Gastrocnemius medialis (tissue), 4 donors: ENCODE measurements at regions not wholly inside any gene's neighbourhood (a gene's known extent, or its start where the extent isn't known, plus 50 kb on each side); places are given as distances from the start of the nearest gene placed in this dataset.

Source experiments
- CTCF ChIP-seq, 5 experiments: fragments of 450-650 bp in 3 of 5; fragments of 200-600 bp in 2 of 5; sonication (generic) in 2 of 5; IDR thresholded peaks in 4 of 5; conservative IDR thresholded peaks in 1 of 5; 1 replicate in 4 of 5; 2 replicates in 1 of 5; pipeline ENCODE4 v1.5.1; 2016 to 2019; ENCODE audit warnings: antibody characterized with exemption in 5 of 5, mild to moderate bottlenecking in 3 of 5, moderate library complexity in 3 of 5
- POLR2A ChIP-seq, 2 donors: fragments of 450-650 bp; IDR thresholded peaks; one replicate each; pipeline ENCODE4 v1.6.1; 2017; ENCODE audit warnings: antibody characterized with exemption in 2 of 2, mild to moderate bottlenecking in 2 of 2, moderate library complexity in 2 of 2

GRCh38 chr20:21609221-21609620 is 95.4 kb upstream of the NKX2-2 start:
- no peak for TF ChIP-seq CTCF (IDR thresholded peaks at IDR 0.05 in 4 of 5, conservative IDR thresholded peaks at IDR 0.05 in 1 of 5)
- no peak for TF ChIP-seq POLR2A (IDR thresholded peaks at IDR 0.05)
